ENCODE measurements at regions not wholly inside any gene's neighbourhood (a gene's known extent, or its start where the extent isn't known, plus 50 kb on each side); places are given as distances from the start of the nearest gene placed in this dataset.
"Not testable (repeated sequence)": the region's sequence is repeated elsewhere in the genome, so short reads cannot be mapped to it uniquely, and the experiment has no call there.

- no peak for DNase-seq (ENCODE audit: low spot score)
These were observed 52.0 kb upstream of the CPM start for GRCh38 chr12:68984796-68985573.

GRCh38 chr12:68997526-68997925 is 64.6 kb upstream of the CPM start:
- DNase-seq (ENCODE audit: low spot score) = not testable (repeated sequence)

GRCh38 chr12:68998041-68998440 is 65.1 kb upstream of the CPM start:
- no peak for DNase-seq (ENCODE audit: low spot score)

- no peak for DNase-seq (ENCODE audit: low spot score)
These were observed 67.1 kb upstream of the CPM start for GRCh38 chr12:69000074-69000473.

GRCh38 chr12:69000540-69001243 is 67.7 kb upstream of the CPM start:
- DNase-seq (ENCODE audit: low spot score) = no peak

GRCh38 chr12:69001251-69001650 is 68.3 kb upstream of the CPM start:
- DNase-seq (ENCODE audit: low spot score) = no peak

- DNase-seq (ENCODE audit: low spot score) = no peak
These were observed 70.0 kb upstream of the CPM start for GRCh38 chr12:69002969-69003368.

GRCh38 chr12:69003991-69004390 is 71.0 kb upstream of the CPM start:
- DNase-seq (ENCODE audit: low spot score) = no peak

GRCh38 chr12:69007101-69007854 is 74.3 kb upstream of the CPM start:
- DNase-seq (ENCODE audit: low spot score) = peak; percentile 40

- no peak for DNase-seq (ENCODE audit: low spot score)
These were observed 74.9 kb upstream of the CPM start for GRCh38 chr12:69007855-69008351.

- no peak for DNase-seq (ENCODE audit: low spot score)
These were observed 75.5 kb upstream of the CPM start for GRCh38 chr12:69008520-69008919.

GRCh38 chr12:69014047-69014446 is 81.1 kb upstream of the CPM start:
- no peak for DNase-seq (ENCODE audit: low spot score)

GRCh38 chr12:69015017-69015416 is 82.0 kb upstream of the CPM start:
- DNase-seq (ENCODE audit: low spot score) = no peak

GRCh38 chr12:69015831-69016230 is 82.9 kb upstream of the CPM start:
- no peak for DNase-seq (ENCODE audit: low spot score)

- DNase-seq (ENCODE audit: low spot score) = no peak
These were observed 86.1 kb upstream of the CPM start for GRCh38 chr12:69019082-69019481.

GRCh38 chr12:69019910-69020309 is 86.9 kb upstream of the CPM start:
- DNase-seq (ENCODE audit: low spot score) = no peak

- DNase-seq (ENCODE audit: low spot score) = no peak
These were observed 89.7 kb upstream of the CPM start for GRCh38 chr12:69022674-69023073.

GRCh38 chr12:69023840-69024239 is 90.9 kb upstream of the CPM start:
- DNase-seq (ENCODE audit: low spot score) = no peak

- no peak for DNase-seq (ENCODE audit: low spot score)
These were observed 91.4 kb upstream of the CPM start for GRCh38 chr12:69024413-69024812.

GRCh38 chr12:69024907-69025306 is 91.9 kb upstream of the CPM start:
- no peak for DNase-seq (ENCODE audit: low spot score)

- DNase-seq (ENCODE audit: low spot score) = no peak
These were observed 93.4 kb upstream of the CPM start for GRCh38 chr12:69026336-69026735.

- DNase-seq (ENCODE audit: low spot score) = no peak
These were observed 94.5 kb upstream of the CPM start for GRCh38 chr12:69027411-69027881.

Measured in Ammon's horn (tissue), 1 donor.